TTC549 (cell line): ENCODE measurements at regions not wholly inside any gene's neighbourhood (a gene's known extent, or its start where the extent isn't known, plus 50 kb on each side); places are given as distances from the start of the nearest gene placed in this dataset.

Experiments
- FAIRE-seq: peaks from 2 replicates; lab custom pipeline; 2012; peaks lifted over from hg19 to GRCh38; lab: Jason Lieb, UNC

- no peak for FAIRE-seq
Observed at GRCh38 chr21:25329227-25329825, 278.0 kb downstream of the MRPL39 start.

DNA sequence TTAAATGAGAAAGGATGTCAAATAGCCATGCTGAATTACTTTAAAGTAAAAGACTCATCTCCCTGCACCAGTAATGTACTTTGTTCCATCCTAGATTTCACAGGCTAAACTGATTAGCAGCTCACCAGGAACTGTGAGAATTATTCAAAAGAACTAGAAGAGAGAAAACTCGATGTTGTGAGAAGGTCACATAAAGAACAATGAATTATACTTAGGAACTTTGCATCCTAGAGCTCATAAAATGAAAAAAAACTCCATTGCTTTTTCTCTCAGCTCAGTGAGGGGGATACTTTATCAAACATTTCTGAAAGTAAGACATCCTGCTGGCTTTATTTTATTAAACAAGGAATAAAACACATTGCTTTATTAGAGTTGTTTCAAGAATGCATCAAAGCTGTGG, 278.5 kb downstream of the MRPL39 start:
- FAIRE-seq: no peak

GRCh38 chr21:25326181-25326580, 281.1 kb downstream of the MRPL39 start:
- FAIRE-seq: no peak

DNA sequence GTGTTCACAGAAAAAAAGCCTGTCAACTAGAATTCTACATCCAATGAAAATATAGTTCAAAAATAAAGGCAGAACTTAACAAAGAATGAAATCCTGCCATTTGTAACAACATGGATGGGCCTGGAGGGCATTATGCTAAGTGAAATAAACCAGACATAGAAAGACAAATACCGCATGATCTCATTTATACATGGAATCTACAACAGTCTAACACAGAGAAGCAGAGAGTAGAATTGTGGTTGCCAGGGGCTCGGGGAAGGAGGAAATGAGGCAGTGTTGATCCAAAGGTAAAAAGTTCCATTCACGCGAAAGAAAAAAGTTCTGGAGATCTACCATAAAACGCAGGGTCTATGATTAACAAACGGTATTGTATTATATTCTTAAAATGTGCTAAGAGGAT, 282.6 kb downstream of the MRPL39 start:
- FAIRE-seq: no peak

DNA sequence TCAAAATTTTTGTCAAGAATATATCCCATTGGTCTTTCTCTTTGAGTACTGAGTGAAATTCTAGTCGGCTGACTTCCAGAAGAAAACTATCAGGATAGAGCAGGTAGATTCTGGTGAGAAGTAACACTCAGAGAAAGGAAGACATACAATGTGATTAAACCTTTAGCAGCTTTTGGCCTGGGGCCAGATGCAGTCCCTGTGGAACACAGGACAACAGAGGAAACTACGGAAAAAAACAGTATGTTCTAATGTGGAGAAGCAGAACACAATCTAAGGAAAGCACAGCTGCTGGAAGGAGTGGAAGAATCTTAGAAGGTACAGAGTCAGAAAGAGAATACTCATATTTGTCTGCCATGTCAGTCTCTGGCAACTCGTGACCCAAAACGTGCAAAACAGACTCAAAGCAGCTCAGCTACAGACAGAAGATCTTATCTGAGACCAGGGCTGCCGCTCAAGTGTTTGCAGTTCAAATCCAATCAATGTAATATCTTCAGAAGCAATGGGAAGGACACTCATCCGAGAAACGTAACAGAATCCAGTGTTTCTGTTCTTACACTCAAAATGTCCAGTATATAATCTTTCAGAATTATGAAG, 283.8 kb downstream of the MRPL39 start:
- FAIRE-seq: no peak

DNA sequence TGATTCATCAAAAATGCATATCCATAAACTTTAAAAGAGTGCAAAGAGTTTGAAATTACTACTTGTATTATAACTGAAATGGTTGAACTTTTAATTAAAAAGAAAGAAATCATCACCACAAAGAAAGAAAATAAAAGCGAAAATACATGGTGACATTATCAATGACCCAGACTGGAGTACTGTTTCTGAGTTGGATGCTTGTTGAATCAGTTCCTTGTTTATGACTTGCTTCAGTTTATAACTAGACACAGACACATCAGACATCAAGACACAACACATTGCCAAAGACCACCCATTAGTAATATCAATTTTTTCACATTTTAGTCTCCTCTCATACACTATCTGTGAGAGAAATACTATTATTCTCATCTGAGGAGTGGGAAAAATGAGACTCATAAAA, 293.0 kb downstream of the MRPL39 start:
- no peak for FAIRE-seq

GRCh38 chr21:25313829-25314228, 293.5 kb downstream of the MRPL39 start:
- FAIRE-seq: no peak

- FAIRE-seq: no peak
Observed at GRCh38 chr21:25307489-25307888, 299.8 kb downstream of the MRPL39 start.

DNA sequence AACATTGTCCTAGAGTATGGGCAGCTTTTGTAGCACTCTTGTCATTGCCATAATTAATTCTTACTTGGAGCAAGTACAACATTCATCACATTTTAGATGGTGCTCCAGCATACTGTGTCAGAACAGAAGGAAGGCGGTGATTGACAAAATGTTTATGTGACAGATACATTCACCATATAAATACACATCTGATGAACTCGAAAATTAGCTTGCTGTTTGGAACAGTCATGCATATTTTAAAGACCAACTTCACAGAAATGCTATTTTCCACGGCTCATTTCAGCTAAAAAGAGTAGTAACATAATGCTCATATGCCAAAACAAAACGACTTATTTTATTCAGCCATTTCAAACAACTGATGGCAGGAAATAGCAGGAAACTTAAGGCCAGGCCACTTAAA, 302.7 kb downstream of the MRPL39 start:
- FAIRE-seq: no peak

DNA sequence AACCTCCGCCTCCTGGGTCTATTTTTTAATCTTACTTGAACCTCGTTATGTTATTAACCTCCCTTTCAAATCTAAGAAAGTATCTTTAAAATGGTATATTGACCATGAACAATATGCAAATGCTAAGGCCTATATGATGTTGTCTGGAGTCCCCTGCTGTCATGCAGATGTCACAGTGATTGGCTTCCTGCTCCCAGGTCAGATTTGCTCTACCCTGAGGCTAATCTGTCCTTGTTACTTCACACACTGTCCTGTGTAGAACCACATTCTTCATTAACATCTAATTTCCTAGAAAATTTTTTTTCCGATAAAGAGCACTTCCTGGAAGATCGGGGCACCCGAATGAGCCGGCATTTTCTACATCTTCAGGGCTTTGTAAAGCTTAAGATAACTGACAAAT, 306.6 kb downstream of the MRPL39 start:
- FAIRE-seq: no peak

DNA sequence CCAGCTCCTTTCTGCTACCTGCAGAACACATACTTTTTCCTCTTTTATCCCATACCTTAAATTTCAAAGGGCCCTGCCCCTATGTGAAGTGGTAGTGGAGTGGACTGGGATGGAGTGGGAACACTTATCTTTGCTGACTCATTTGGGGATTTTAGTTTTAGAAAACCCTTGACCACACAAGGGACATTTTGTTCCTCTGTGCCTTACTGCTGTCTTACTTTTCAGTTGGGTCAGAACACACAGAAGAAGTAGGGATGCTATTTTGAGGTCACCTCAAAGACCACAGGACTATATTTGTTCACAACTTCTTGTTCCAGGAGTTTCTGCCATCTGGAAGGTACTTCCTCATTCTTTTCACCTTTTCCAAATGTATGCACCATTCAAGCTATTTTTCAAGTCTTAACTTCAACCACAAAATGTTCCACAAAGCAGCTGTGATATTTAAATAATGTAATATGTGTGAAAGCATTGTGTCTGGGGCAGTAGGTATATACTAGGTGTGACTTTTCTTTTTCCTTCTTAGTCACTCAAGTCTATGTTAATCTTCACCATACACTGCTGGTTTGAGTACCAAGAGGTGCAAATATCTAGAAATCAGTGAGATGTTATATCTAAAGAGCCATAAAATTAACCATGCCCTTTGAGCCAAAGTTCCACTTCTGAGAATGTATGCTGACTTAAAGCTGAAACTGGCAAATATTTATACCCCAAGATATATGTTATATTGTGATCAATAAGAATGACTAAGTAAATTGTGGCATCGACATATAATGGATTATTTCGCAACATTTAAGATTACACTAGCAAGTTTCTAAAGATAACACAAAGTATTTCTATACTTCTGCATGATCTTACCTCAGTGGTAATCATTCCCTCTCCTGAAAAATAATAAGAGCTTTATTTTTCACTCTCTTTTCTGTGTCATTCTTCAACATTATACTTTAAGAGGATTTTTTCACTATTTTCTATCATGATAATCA, 308.5 kb downstream of the MRPL39 start:
- no peak for FAIRE-seq

DNA sequence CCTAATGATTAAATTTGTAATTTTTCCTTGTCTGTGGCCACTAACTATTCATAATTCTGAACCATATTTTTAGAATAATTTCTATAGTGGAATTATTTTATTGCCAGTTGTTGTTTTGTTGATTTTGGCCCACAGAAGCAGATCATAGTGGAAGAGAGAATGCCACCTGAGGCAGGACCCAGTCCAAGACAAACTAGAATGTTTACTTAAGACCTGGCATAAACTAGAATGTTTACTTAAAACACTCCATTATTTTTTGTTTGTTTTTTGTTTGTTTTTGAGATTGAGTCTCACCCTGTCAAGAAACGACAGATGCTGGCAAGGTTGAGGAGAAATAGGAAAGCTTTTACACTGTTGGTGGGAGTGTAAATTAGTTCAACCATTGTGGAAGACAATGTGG, 310.2 kb downstream of the MRPL39 start:
- no peak for FAIRE-seq

DNA sequence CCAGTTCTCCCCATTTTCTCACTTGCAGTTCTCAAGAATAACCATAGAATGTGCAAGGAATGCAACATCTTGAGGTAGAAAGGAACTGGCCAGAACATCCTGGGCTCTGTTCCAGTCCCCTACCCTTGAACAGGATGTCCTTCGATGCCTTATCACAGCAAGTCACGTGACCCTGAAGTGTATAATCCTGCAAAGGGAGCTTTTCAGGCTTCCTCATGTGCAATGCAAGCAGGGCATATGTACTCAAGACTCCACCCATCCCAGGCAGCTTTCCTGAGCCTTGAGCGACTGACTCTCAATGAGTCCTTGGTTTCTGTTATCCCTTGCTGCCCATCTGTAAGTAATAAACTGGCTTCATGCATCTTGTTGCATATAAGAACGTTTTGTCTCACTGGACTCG, 311.0 kb downstream of the MRPL39 start:
- no peak for FAIRE-seq

DNA sequence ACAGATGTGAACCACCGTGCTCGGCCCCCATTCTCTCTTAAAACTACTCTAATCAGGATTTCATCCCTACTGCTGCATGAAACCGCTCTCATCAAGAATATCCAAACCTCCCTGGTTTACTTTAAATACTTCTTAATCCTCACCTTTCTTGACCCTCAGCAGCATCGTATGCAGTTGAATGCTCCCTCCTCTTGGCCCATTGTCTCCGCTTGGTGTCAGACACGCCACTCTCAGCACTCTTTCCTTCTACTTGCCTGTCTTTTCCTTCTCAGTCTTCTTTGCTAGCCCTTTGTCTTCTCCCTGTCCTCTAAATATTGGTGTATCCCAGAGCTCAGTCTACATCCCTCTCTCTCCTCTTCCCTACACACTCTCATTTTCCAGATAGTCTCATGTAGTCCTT, 314.9 kb downstream of the MRPL39 start:
- no peak for FAIRE-seq

DNA sequence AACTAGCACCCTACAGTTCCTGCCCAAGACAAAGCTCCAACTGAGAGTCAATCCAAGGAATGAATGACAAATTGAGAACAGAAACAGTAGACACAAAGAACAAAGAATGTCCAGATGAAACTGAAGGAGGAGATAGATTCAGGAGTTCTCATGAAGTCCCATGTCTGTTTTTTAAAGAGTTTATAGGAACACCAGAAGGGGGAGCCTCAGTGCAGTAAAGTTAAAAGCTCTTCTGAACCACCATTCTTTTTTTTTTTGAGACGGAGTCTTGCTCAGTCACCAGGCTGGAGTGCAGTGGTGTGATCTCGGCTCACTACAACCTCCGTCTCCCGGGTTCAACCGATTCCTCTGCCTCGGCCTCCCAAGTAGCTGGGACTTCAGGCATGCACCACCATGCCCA, 323.6 kb downstream of the MRPL39 start:
- no peak for FAIRE-seq

GRCh38 chr21:25281134-25281533, 326.1 kb downstream of the MRPL39 start:
- FAIRE-seq: no peak

GRCh38 chr21:25280061-25280460, 327.2 kb downstream of the MRPL39 start:
- FAIRE-seq: no peak

GRCh38 chr21:25273959-25274358, 333.3 kb downstream of the MRPL39 start:
- no peak for FAIRE-seq

- no peak for FAIRE-seq
Observed at GRCh38 chr21:25254491-25255174, 352.6 kb downstream of the MRPL39 start.

- no peak for FAIRE-seq
Observed at GRCh38 chr21:25246546-25246945, 360.7 kb downstream of the MRPL39 start.

GRCh38 chr21:25244735-25245134, 362.5 kb downstream of the MRPL39 start:
- FAIRE-seq: no peak

- FAIRE-seq: no peak
Observed at GRCh38 chr21:25243808-25244207, 363.5 kb downstream of the MRPL39 start.

- no peak for FAIRE-seq
Observed at GRCh38 chr21:25240974-25241373, 366.3 kb downstream of the MRPL39 start.
